KG1 (cell line): ENCODE measurements at regions not wholly inside any gene's neighbourhood (a gene's known extent, or its start where the extent isn't known, plus 50 kb on each side); places are given as distances from the start of the nearest gene placed in this dataset.
"Not testable (repeated sequence)": the region's sequence is repeated elsewhere in the genome, so short reads cannot be mapped to it uniquely, and the experiment has no call there.

Experiments
- DNase-seq: peaks from one replicate; lab custom pipeline; 2025; lab: John Stamatoyannopoulos, UW

GRCh38 chr16:76801357-76801756 is 389.6 kb upstream of the MON1B start:
- DNase-seq, result no peak

- DNase-seq, result no peak
These were observed 374.5 kb upstream of the MON1B start for GRCh38 chr16:76816475-76816874.

- no peak for DNase-seq
These were observed 372.3 kb upstream of the MON1B start for GRCh38 chr16:76818606-76819181.

GRCh38 chr16:76819226-76819916 is 371.6 kb upstream of the MON1B start:
- DNase-seq, result no peak

GRCh38 chr16:76824221-76824620 is 366.8 kb upstream of the MON1B start:
- no peak for DNase-seq

GRCh38 chr16:76824791-76825190 is 366.2 kb upstream of the MON1B start:
- DNase-seq, result no peak

GRCh38 chr16:76835339-76835738 is 355.7 kb upstream of the MON1B start:
- DNase-seq, result no peak

- no peak for DNase-seq
These were observed 355.1 kb upstream of the MON1B start for GRCh38 chr16:76835779-76836300.

GRCh38 chr16:76837872-76838271 is 353.1 kb upstream of the MON1B start:
- DNase-seq, result no peak

- no peak for DNase-seq
These were observed 336.8 kb upstream of the MON1B start for GRCh38 chr16:76854234-76854633.

GRCh38 chr16:76856112-76856511 is 334.9 kb upstream of the MON1B start:
- DNase-seq, result no peak

- DNase-seq, result no peak
These were observed 333.6 kb upstream of the MON1B start for GRCh38 chr16:76857402-76857801.

GRCh38 chr16:76862901-76863300 is 328.1 kb upstream of the MON1B start:
- no peak for DNase-seq

GRCh38 chr16:76866994-76867393 is 324.0 kb upstream of the MON1B start:
- no peak for DNase-seq

GRCh38 chr16:76875898-76876297 is 315.1 kb upstream of the MON1B start:
- DNase-seq, result no peak

GRCh38 chr16:76879420-76879819 is 311.6 kb upstream of the MON1B start:
- no peak for DNase-seq

GRCh38 chr16:76880523-76880922 is 310.5 kb upstream of the MON1B start:
- not testable (repeated sequence) for DNase-seq

- no peak for DNase-seq
These were observed 308.9 kb upstream of the MON1B start for GRCh38 chr16:76882105-76882504.

GRCh38 chr16:76883076-76883475 is 307.9 kb upstream of the MON1B start:
- no peak for DNase-seq

GRCh38 chr16:76885776-76886537 is 305.0 kb upstream of the MON1B start:
- DNase-seq, result no peak

GRCh38 chr16:76897816-76898215 is 293.2 kb upstream of the MON1B start:
- no peak for DNase-seq

- no peak for DNase-seq
These were observed 291.2 kb upstream of the MON1B start for GRCh38 chr16:76899767-76900166.
